Right renal cortex interstitium (tissue), 3 donors: ENCODE measurements at regions not wholly inside any gene's neighbourhood (a gene's known extent, or its start where the extent isn't known, plus 50 kb on each side); places are given as distances from the start of the nearest gene placed in this dataset.

ENCODE experiments used
- DNase-seq, 3 donors: peaks; one replicate each; pipeline ENCODE4 v3.0.0-alpha.2; 2013; ENCODE audit warnings: low read depth in 3 of 3, low spot score in 2 of 3

- no peak for DNase-seq
Observed at GRCh38 chr11:122285070-122285988, 169.3 kb upstream of the BLID start.

- DNase-seq, result no peak
Observed at GRCh38 chr11:122280870-122281269, 164.9 kb upstream of the BLID start.

DNA sequence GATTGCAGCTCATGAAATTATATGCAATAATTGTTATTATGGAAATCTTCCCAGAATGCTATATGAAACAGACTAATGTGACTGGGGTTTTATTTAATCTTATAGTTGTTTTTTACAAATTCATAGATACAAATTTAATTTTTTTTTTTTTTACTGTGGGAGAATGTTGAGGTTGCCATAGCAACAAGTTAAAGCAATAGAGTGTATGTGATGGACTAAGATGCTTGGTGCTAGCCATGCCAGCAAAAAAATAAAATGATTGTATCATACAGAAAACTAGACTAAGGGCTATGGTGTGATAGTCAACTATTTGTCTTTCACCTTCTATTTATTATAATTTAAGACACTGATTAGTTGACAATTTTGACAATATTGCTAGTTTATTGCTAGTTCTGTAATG, 163.2 kb upstream of the BLID start:
- no peak for DNase-seq

- DNase-seq, result no peak
Observed at GRCh38 chr11:122277493-122277892, 161.5 kb upstream of the BLID start.

DNA sequence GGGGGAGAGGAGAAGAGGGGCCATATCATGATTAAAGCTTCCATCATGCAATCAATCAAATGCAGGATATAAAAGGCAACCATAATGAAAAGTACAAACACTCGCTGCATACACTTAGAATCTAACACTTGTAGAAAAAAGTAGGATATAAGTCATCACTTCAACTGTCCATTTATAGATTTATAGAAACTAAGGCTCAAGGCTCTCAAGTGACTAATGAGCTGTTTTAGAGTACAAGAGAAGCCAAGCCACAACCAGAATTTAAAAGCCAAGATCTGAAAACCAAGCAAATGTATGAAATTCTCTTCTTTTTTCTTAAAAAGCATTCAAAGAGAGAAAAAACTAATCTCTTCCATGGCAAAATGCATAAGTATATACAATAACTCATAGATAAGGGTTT, 160.2 kb upstream of the BLID start:
- no peak for DNase-seq

- DNase-seq, result no peak
Observed at GRCh38 chr11:122275508-122275907, 159.5 kb upstream of the BLID start.

- no peak for DNase-seq
Observed at GRCh38 chr11:122273476-122274191, 157.6 kb upstream of the BLID start.

GRCh38 chr11:122271745-122272144, 155.7 kb upstream of the BLID start:
- DNase-seq, result no peak

GRCh38 chr11:122271137-122271536, 155.1 kb upstream of the BLID start:
- peak in 1 of 3 donors; percentile 13 for DNase-seq

DNA sequence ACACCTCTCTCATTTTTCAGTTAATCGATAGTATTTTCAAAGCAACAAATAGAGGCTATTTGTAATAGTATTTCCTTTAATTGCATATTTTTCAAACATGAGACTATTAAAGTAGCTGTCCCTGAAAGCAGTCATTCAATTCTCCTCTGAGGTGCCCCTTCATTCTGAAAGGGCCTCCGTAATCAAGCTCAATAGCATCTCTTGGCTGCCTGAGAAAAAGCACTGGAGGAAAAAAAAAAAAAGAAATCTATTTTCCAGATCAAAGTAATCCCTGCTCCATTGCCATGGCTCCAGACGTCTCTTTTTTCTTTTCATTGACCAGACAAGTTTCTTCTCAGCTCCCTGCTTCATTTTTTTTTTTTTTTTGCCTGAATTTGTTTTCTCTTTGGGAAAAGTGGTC, 154.5 kb upstream of the BLID start:
- DNase-seq, result no peak

DNA sequence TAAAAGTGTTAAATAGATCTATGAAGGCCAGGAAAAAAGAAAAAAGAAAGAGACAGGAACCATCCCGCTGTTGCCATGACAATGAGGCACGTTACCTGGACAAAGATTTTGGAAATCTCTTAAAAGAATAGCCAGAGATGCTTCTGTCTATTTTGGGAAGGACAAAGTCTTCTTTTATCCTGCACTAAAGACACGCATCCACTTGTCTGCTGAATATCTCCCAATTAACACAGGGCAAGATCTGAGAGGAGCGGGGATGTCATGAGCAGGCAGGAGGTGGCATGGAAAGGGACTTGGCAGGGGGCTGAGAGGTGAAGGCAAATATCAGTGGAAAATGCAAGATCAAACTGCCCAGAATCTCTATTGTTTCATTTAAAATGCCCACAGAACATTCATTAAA, 153.8 kb upstream of the BLID start:
- DNase-seq, result no peak

GRCh38 chr11:122268601-122269130, 152.7 kb upstream of the BLID start:
- no peak for DNase-seq

GRCh38 chr11:122267602-122268001, 151.6 kb upstream of the BLID start:
- DNase-seq, result no peak

DNA sequence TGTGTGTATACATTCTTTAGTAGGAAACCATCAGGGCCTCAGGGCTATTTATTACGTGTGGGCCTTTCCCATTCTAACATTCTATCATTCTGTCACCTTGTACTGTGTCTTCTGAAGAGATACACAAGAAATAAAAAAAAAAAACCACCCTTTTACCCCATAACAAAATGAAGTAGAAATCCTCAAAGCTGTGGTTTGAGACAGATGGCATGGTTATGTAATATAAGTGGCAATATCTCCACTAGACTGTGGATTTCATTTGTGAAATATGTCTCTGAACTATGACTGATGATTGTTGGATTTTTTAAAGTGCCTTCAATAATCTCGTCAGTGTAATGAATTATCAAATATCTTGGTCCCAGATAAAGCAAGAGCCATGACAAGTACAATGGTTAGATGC, 150.0 kb upstream of the BLID start:
- no peak for DNase-seq

GRCh38 chr11:122264121-122264520, 148.1 kb upstream of the BLID start:
- DNase-seq, result no peak

- DNase-seq, result no peak
Observed at GRCh38 chr11:122261546-122261945, 145.5 kb upstream of the BLID start.

DNA sequence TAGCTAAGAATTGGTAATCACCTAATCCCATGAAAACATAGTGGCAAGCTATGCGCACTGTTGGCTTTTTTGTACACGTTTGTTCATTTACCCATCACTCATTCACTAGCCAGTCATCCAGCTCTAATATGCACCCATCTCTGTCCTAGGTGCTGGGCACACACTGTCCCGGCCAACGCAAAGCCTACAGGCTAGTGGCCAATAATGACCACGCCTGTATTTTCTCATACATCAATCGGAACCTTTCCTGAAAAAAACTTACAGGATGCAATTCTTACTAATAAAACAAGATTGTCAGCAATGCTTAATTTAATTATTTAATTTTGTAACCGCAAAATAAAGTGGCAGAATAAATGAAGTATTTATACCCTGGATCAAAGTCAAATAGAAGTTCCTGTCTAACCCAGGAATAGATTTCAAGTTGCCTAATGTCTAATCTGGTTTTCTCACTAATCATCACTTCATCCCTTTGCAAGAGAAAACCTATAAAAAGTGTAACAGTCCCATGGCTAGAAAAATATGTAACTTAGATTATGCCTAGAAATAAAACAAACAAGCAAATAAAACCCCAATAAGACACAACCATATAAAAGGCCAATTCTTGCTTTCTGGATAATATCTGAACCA, 143.3 kb upstream of the BLID start:
- no peak for DNase-seq

DNA sequence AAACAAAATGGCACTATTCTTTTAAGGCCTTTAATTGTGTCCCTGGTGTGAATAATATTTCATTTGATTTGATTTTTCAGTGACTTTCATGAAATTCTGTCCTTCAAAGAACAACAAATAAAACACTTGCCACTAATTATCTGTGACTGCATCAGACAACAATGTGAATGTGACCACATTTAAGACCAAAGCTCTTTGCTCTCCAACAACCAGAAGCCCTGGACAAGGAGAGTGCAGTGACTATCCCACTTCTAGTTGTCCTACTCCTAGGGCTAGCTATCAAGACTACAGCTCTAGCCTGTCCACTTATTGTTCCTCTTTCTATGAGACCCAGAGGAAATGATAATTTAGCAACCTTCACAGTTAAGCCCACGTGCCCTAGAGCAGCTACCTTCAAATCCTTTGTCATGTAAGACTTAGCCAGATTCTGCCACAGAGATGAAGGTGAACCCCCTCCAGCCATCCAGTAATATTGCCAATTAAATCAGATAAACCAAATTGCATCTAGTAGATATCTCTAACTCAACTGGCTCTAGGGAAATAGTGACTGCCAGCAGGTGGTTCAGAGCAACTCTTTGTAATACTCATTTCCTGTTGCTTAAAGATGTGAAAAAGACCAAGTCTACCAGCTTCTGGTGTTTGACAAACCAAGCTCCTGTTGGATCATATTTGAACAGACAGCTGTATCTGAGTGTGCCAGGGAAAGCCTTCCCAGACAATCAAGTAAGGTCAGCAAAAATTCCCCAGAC, 142.6 kb upstream of the BLID start:
- no peak for DNase-seq

- peak in 2 of 3 donors; percentile 23 for DNase-seq
Observed at GRCh38 chr11:122253589-122254231, 137.7 kb upstream of the BLID start.

GRCh38 chr11:122248939-122249338, 132.9 kb upstream of the BLID start:
- DNase-seq, result no peak
